ENCODE measurements at regions not wholly inside any gene's neighbourhood (a gene's known extent, or its start where the extent isn't known, plus 50 kb on each side); places are given as distances from the start of the nearest gene placed in this dataset.

- DNase-seq, result no peak
Observed at GRCh38 chr9:16347886-16348285, 522.6 kb downstream of the BNC2 start.

GRCh38 chr9:16348531-16348930 lies 521.9 kb downstream of the BNC2 start:
- no peak for DNase-seq

- DNase-seq, result no peak
Observed at GRCh38 chr9:16352251-16352650, 518.2 kb downstream of the BNC2 start.

GRCh38 chr9:16352791-16353401 lies 517.6 kb downstream of the BNC2 start:
- no peak for DNase-seq

GRCh38 chr9:16356196-16356765 lies 514.2 kb downstream of the BNC2 start:
- DNase-seq, result no peak

- DNase-seq, result no peak
Observed at GRCh38 chr9:16357828-16358227, 512.6 kb downstream of the BNC2 start.

- no peak for DNase-seq
Observed at GRCh38 chr9:16358751-16359150, 511.7 kb downstream of the BNC2 start.
